HEK293 (cell line): ENCODE measurements at regions not wholly inside any gene's neighbourhood (a gene's known extent, or its start where the extent isn't known, plus 50 kb on each side); places are given as distances from the start of the nearest gene placed in this dataset.
A peak's percentile ranks its signal among the peaks of the same experiment; 100 is the strongest.

ENCODE experiments used
- CTCF ChIA-PET: fragments of 350-600 bp; formaldehyde crosslinking; extraction: SDS; loops from one replicate; lab custom pipeline; 2021; ENCODE audit warnings: antibody characterized with exemption; lab: Yijun Ruan, JAX
- POLR2A ChIA-PET: fragments of 300-600 bp; formaldehyde crosslinking; extraction: SDS; loops from one replicate; lab custom pipeline; 2020; ENCODE audit warnings: antibody characterized with exemption, inconsistent platforms; lab: Yijun Ruan, JAX
- H3K27ac ChIP-seq: fragments of 200-500 bp; sonication (Bioruptor generic); 2 replicates; pipeline ENCODE4 v1.5.1; 2014; ENCODE audit warnings: low read depth, low read length, control low read depth, inconsistent platforms; ENCODE audit errors: extremely low read depth
- H3K36me3 ChIP-seq, 2 experiments: fragments of 200-500 bp in 1 of 2; sonication (Bioruptor generic) in 1 of 2; 1 replicate in 1 of 2; 2 replicates in 1 of 2; pipeline ENCODE4 v1.5.1; 2014 to 2017; ENCODE audit warnings: inconsistent platforms in 2 of 2, low read length in 2 of 2; ENCODE audit not compliant: control insufficient read depth in 2 of 2, insufficient read depth in 1 of 2
- H3K4me1 ChIP-seq: fragments of 200-500 bp; sonication (Bioruptor generic); 2 replicates; pipeline ENCODE4 v1.5.1; 2014; ENCODE audit warnings: mild to moderate bottlenecking, low read length, inconsistent platforms; ENCODE audit not compliant: control insufficient read depth, insufficient read depth
- H3K4me3 ChIP-seq: 2 replicates; pipeline ENCODE4 v1.5.1; 2011; ENCODE audit warnings: low read depth, mild to moderate bottlenecking, control low read depth, low read length, moderate library complexity
- H3K9me3 ChIP-seq: fragments of 200-500 bp; sonication (Bioruptor generic); 2 replicates; pipeline ENCODE4 v1.5.1; 2014; ENCODE audit warnings: low read depth, low read length, inconsistent platforms; ENCODE audit not compliant: control insufficient read depth, insufficient read depth
- BCL6B ChIP-seq: fragments of 450-650 bp; formaldehyde crosslinking; IDR thresholded peaks from 2 replicates; pipeline ENCODE4 v1.5.1; 2017; ENCODE audit warnings: missing biosample characterization, missing genetic modification characterization
- ELK4 ChIP-seq: IDR thresholded peaks from 2 replicates; pipeline ENCODE4 v1.6.1; 2011; ENCODE audit warnings: mild to moderate bottlenecking, low read depth, low read length, borderline replicate concordance
- GFI1B ChIP-seq: fragments of 450-650 bp; formaldehyde crosslinking; IDR thresholded peaks from 2 replicates; pipeline ENCODE4 v1.5.1; 2016; ENCODE audit warnings: missing biosample characterization, missing genetic modification characterization
- HOXA7 ChIP-seq: sonication (generic); formaldehyde crosslinking; IDR thresholded peaks from 2 replicates; pipeline ENCODE4 v1.8.1; 2022; ENCODE audit warnings: missing genetic modification reagents, borderline replicate concordance
- HOXD13 ChIP-seq: sonication (generic); formaldehyde crosslinking; IDR thresholded peaks from 2 replicates; pipeline ENCODE4 v1.8.0; 2022; ENCODE audit warnings: missing genetic modification reagents, borderline replicate concordance
- REPIN1 ChIP-seq: fragments of 450-650 bp; formaldehyde crosslinking; IDR thresholded peaks from 2 replicates; pipeline ENCODE4 v1.5.1; 2017; ENCODE audit warnings: missing biosample characterization, missing genetic modification characterization, low read depth
- SETDB1 ChIP-seq: IDR thresholded peaks from one replicate; pipeline ENCODE4 v1.6.1; 2017; ENCODE audit warnings: mild to moderate bottlenecking, low read length, moderate library complexity, mixed read lengths; ENCODE audit not compliant: insufficient read length
- ZBTB1 ChIP-seq: fragments of 450-650 bp; formaldehyde crosslinking; IDR thresholded peaks from 2 replicates; pipeline ENCODE4 v1.5.1; 2016; ENCODE audit warnings: missing biosample characterization, missing genetic modification characterization
- ZBTB7A ChIP-seq: fragments of 450-650 bp; formaldehyde crosslinking; IDR thresholded peaks from 2 replicates; pipeline ENCODE4 v1.5.1; 2016; ENCODE audit warnings: low read depth, missing biosample characterization, missing genetic modification characterization
- ZEB2 ChIP-seq: fragments of 450-650 bp; formaldehyde crosslinking; IDR thresholded peaks from 2 replicates; pipeline ENCODE4 v1.5.1; 2016; ENCODE audit warnings: missing biosample characterization, missing genetic modification characterization
- ZFP41 ChIP-seq: fragments of 450-650 bp; formaldehyde crosslinking; IDR thresholded peaks from 2 replicates; pipeline ENCODE4 v1.5.1; 2016; ENCODE audit warnings: missing biosample characterization, missing genetic modification characterization, borderline replicate concordance
- ZNF132 ChIP-seq: fragments of 450-650 bp; formaldehyde crosslinking; IDR thresholded peaks from 2 replicates; pipeline ENCODE4 v1.5.1; 2017; ENCODE audit warnings: missing biosample characterization, missing genetic modification characterization, borderline replicate concordance
- ZNF155 ChIP-seq: fragments of 450-650 bp; formaldehyde crosslinking; IDR thresholded peaks from 2 replicates; pipeline ENCODE4 v1.5.1; 2016; ENCODE audit warnings: missing biosample characterization, missing genetic modification characterization
- ZNF169 ChIP-seq: fragments of 450-650 bp; formaldehyde crosslinking; IDR thresholded peaks from 2 replicates; pipeline ENCODE4 v1.5.1; 2016; ENCODE audit warnings: missing biosample characterization, missing genetic modification characterization
- ZNF416 ChIP-seq: fragments of 450-650 bp; formaldehyde crosslinking; IDR thresholded peaks from 2 replicates; pipeline ENCODE4 v1.5.1; 2016; ENCODE audit warnings: missing biosample characterization, missing genetic modification characterization
- ZNF621 ChIP-seq: fragments of 450-650 bp; formaldehyde crosslinking; IDR thresholded peaks from 2 replicates; pipeline ENCODE4 v1.5.1; 2017; ENCODE audit warnings: missing biosample characterization, missing genetic modification characterization
- ZNF629 ChIP-seq: fragments of 450-650 bp; formaldehyde crosslinking; IDR thresholded peaks from 2 replicates; pipeline ENCODE4 v1.5.1; 2017; ENCODE audit warnings: missing biosample characterization, missing genetic modification characterization
- ZNF654 ChIP-seq: fragments of 450-650 bp; formaldehyde crosslinking; IDR thresholded peaks from 2 replicates; pipeline ENCODE4 v1.5.1; 2016; ENCODE audit warnings: low read depth, missing biosample characterization, missing genetic modification characterization
- ZNF747 ChIP-seq: fragments of 450-650 bp; formaldehyde crosslinking; IDR thresholded peaks from 2 replicates; pipeline ENCODE4 v1.5.1; 2016; ENCODE audit warnings: missing biosample characterization, missing genetic modification characterization
- TF ChIP-seq, protein P1 (sequence below): fragments of 450-650 bp; formaldehyde crosslinking; IDR thresholded peaks from 2 replicates; pipeline ENCODE4 v1.5.1; 2016; ENCODE audit warnings: missing biosample characterization, missing genetic modification characterization, borderline replicate concordance

DNA sequence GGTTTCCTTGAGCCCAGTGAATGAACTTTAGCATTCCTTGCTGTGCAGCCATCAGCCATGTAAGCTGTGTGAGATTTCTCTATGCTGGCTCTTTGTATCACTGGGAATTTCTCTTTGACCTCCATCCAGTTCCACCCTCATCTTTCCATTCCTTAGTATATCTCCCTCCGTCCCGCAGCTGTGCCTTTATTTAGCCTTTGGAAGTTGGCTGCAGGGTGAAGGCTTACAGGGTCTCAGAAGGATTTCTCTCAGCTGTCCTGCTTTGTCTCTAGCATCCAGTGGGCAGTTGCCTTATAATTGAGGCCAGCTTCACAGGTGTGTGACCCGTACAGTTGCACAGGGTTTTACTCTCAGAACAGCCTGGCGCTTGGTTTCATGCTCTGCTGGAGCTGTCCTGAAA lies 144.3 kb downstream of the PXDC1 start:
- Histone ChIP-seq H3K4me1 (peaks cover 27% of the 10 kb centered on the region), H3K9me3 (no peaks in the 10 kb centered on the region), H3K27ac (no peak overlapping the region), H3K36me3 (no peaks in the 10 kb centered on the region), H3K4me3 (no peak overlapping the region)
- TF ChIP-seq ZNF416 (tag by site-specific recombination) = no peak
- ChIA-PET CTCF (no interaction called here), POLR2A (no interaction called here)

- ChIA-PET CTCF (interaction anchor here (0.6 to 0.9 kb wide), 2 partner anchors 11 to 129 kb away, joined by 3 to 4 read pairs; no protein-coding TSS in a partner anchor), POLR2A (no interaction called here)
- no peaks in the 10 kb centered on the region for H3K36me3 ChIP-seq
- no peak for TF ChIP-seq ZFP41 (tag by site-specific recombination)
- TF ChIP-seq ZNF654 = no peak
- no peak for TF ChIP-seq ZBTB1 (tag by site-specific recombination)
- no peak for TF ChIP-seq ZNF629
- TF ChIP-seq ZNF621 (tag by site-specific recombination) = no peak
- no peak for TF ChIP-seq GFI1B
- no peak for TF ChIP-seq HOXA7 (CRISPR knock-in tag)
- no peak for TF ChIP-seq REPIN1 (tag by site-specific recombination)
- TF ChIP-seq ZNF132 (tag by site-specific recombination) = no peak
- TF ChIP-seq ZBTB7A (tag by site-specific recombination) = no peak
- no peak for TF ChIP-seq HOXD13
- TF ChIP-seq, all 188 proteins: peak for 0
- H3K9me3 ChIP-seq = no peaks in the 10 kb centered on the region
- H3K4me1 ChIP-seq = peaks cover 4% of the 10 kb centered on the region
- no peak overlapping the region for H3K27ac ChIP-seq
- H3K4me3 ChIP-seq = no peak overlapping the region
Observed at GRCh38 chr6:3603340-3604130, 146.7 kb upstream of the SLC22A23 start.

GRCh38 chr6:3601570-3601969 lies 144.7 kb upstream of the SLC22A23 start:
- H3K4me1 ChIP-seq = peaks cover 4% of the 10 kb centered on the region
- no peaks in the 10 kb centered on the region for H3K36me3 ChIP-seq
- POLR2A ChIA-PET = no interaction called here
- no peak overlapping the region for H3K27ac ChIP-seq
- CTCF ChIA-PET = no interaction called here
- TF ChIP-seq SETDB1 (peak; percentile 91), BCL6B (no peak)
- TF ChIP-seq, all 188 proteins: peak for 1
- no peaks in the 10 kb centered on the region for H3K9me3 ChIP-seq
- no peak overlapping the region for H3K4me3 ChIP-seq

- H3K9me3 ChIP-seq = no peaks in the 10 kb centered on the region
- ChIA-PET CTCF (interaction anchor here (0.6 to 0.7 kb wide), 2 partner anchors 105 to 144 kb away, joined by 3 read pairs; no protein-coding TSS in a partner anchor), POLR2A (no interaction called here)
- no peak overlapping the region for H3K4me3 ChIP-seq
- no peaks in the 10 kb centered on the region for H3K36me3 ChIP-seq
- H3K27ac ChIP-seq = no peak overlapping the region
- no peaks in the 10 kb centered on the region for H3K4me1 ChIP-seq
- TF ChIP-seq, protein P1, sequence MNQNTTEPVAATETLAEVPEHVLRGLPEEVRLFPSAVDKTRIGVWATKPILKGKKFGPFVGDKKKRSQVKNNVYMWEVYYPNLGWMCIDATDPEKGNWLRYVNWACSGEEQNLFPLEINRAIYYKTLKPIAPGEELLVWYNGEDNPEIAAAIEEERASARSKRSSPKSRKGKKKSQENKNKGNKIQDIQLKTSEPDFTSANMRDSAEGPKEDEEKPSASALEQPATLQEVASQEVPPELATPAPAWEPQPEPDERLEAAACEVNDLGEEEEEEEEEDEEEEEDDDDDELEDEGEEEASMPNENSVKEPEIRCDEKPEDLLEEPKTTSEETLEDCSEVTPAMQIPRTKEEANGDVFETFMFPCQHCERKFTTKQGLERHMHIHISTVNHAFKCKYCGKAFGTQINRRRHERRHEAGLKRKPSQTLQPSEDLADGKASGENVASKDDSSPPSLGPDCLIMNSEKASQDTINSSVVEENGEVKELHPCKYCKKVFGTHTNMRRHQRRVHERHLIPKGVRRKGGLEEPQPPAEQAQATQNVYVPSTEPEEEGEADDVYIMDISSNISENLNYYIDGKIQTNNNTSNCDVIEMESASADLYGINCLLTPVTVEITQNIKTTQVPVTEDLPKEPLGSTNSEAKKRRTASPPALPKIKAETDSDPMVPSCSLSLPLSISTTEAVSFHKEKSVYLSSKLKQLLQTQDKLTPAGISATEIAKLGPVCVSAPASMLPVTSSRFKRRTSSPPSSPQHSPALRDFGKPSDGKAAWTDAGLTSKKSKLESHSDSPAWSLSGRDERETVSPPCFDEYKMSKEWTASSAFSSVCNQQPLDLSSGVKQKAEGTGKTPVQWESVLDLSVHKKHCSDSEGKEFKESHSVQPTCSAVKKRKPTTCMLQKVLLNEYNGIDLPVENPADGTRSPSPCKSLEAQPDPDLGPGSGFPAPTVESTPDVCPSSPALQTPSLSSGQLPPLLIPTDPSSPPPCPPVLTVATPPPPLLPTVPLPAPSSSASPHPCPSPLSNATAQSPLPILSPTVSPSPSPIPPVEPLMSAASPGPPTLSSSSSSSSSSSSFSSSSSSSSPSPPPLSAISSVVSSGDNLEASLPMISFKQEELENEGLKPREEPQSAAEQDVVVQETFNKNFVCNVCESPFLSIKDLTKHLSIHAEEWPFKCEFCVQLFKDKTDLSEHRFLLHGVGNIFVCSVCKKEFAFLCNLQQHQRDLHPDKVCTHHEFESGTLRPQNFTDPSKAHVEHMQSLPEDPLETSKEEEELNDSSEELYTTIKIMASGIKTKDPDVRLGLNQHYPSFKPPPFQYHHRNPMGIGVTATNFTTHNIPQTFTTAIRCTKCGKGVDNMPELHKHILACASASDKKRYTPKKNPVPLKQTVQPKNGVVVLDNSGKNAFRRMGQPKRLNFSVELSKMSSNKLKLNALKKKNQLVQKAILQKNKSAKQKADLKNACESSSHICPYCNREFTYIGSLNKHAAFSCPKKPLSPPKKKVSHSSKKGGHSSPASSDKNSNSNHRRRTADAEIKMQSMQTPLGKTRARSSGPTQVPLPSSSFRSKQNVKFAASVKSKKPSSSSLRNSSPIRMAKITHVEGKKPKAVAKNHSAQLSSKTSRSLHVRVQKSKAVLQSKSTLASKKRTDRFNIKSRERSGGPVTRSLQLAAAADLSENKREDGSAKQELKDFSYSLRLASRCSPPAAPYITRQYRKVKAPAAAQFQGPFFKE (tag by site-specific recombination) = no peak
- TF ChIP-seq ZNF747 (tag by site-specific recombination) (no peak), ZEB2 (tag by site-specific recombination) (no peak), ZNF155 (tag by site-specific recombination) (no peak), ELK4 (no peak), ZNF169 (tag by site-specific recombination) (no peak)
Observed at GRCh38 chr6:3597500-3598064, 140.7 kb upstream of the SLC22A23 start.
